ENCODE measurements at regions not wholly inside any gene's neighbourhood (a gene's known extent, or its start where the extent isn't known, plus 50 kb on each side); places are given as distances from the start of the nearest gene placed in this dataset. TPM values are rescaled to one million over a fixed set of nuclear protein-coding genes. Genes with fewer than 3 reads are reported as not detected.

GRCh38 chrX:144388738-144389137, 504.9 kb downstream of the UBE2NL start:
- DNase-seq (ENCODE audit: extremely low read depth in 1 of 4, low spot score in 3 of 4) (no peak), FAIRE-seq (no peak), ATAC-seq (no peak)
- H3K9ac ChIP-seq (ENCODE audit: insufficient read depth in 1 of 2, low read depth in 2 of 2, low read length in 2 of 2) = no peak overlapping the region
- intact Hi-C loops (cut with micrococcal nuclease) = no loop called here
- no peak overlapping the region for H3K4me3 ChIP-seq
- WGBS (ENCODE audit: insufficient coverage, low coverage, missing lambda C conversion rate) = 0% methylated on average over 1 of the region's 1 CpG
- no peaks in the 10 kb centered on the region for H3K79me2 ChIP-seq (ENCODE audit: control insufficient read depth, insufficient read depth, low read length)
- H3K4me1 ChIP-seq (replicated peaks in 1 of 2; ENCODE audit: control insufficient read depth in 2 of 2, insufficient read depth in 2 of 2, low read length in 2 of 2) = no peaks in the 10 kb centered on the region
- no peak overlapping the region for H2AFZ ChIP-seq (ENCODE audit: low read depth, low read length)
- CTCF ChIA-PET (ENCODE audit: low intra/inter-chr PET ratio) = no interaction called here
- POLR2A ChIA-PET = no interaction called here
- no peaks in the 10 kb centered on the region for H4K20me1 ChIP-seq (replicated peaks; ENCODE audit: control insufficient read depth, insufficient read depth, low read length)
- no TSS peak for BruUV-seq (replicated peaks)
- in situ Hi-C loops (cut with MboI) = no loop called here
- no peaks in the 10 kb centered on the region for H3K9me3 ChIP-seq (replicated peaks; ENCODE audit: control insufficient read depth, insufficient read depth, low read depth, low read length)
- no peaks in the 10 kb centered on the region for H3K27me3 ChIP-seq (ENCODE audit: control insufficient read depth in 2 of 2, insufficient read depth in 2 of 2, low read length in 2 of 2)
- H3K4me2 ChIP-seq (ENCODE audit: insufficient read depth, low read length) = no peak overlapping the region
- H3K27ac ChIP-seq (ENCODE audit: extremely low read depth, low read depth, low read length) = no peak overlapping the region
- H3K9me1 ChIP-seq (ENCODE audit: control insufficient read depth, insufficient read depth, low read length) = no peaks in the 10 kb centered on the region
- H3K36me3 ChIP-seq (ENCODE audit: control insufficient read depth, insufficient read depth, low read length) = no peaks in the 10 kb centered on the region
- TF ChIP-seq HBP1 (CRISPR knock-in tag; IDR thresholded peaks at IDR 0.05) = no peak
- no peak for TF ChIP-seq SRF (CRISPR knock-in tag; IDR thresholded peaks at IDR 0.05)
- no peak for TF ChIP-seq CCAR2 (IDR thresholded peaks at IDR 0.05; ENCODE audit: low read depth, low read length)

Small RNA genes lying in the stretch of these regions (small RNA-seq; reads per million reads assigned to genes)
- not detected for gene AC234064.1
